ENCODE measurements at regions not wholly inside any gene's neighbourhood (a gene's known extent, or its start where the extent isn't known, plus 50 kb on each side); places are given as distances from the start of the nearest gene placed in this dataset.

- 0 out of 2 replicates have a peak, but pooled peaks cover 4% of the 10 kb centered on the region for H3K9me3 ChIP-seq (ENCODE audit: control insufficient read depth, insufficient read depth, low read length)
- H3K27me3 ChIP-seq (ENCODE audit: control insufficient read depth, insufficient read depth, low read length), result no peaks in the 10 kb centered on the region
- H3K4me3 ChIP-seq (ENCODE audit: low read depth, low read length), result no peak overlapping the region
- H3K4me1 ChIP-seq (ENCODE audit: control insufficient read depth, insufficient read depth, low read length), result no peaks in the 10 kb centered on the region
- H3K27ac ChIP-seq (ENCODE audit: low read depth, low read length), result no peak overlapping the region
- no peak overlapping the region for H3K9ac ChIP-seq (ENCODE audit: low read depth, low read length)
- H3K36me3 ChIP-seq (ENCODE audit: control insufficient read depth, insufficient read depth, low read length), result no peaks in the 10 kb centered on the region
These were observed 1898.9 kb downstream of the OLFM4 start for GRCh38 chr13:54927538-54927937.

GRCh38 chr13:54928071-54928470 lies 1899.5 kb downstream of the OLFM4 start:
- Histone ChIP-seq H3K27me3 (ENCODE audit: control insufficient read depth, insufficient read depth, low read length) (no peaks in the 10 kb centered on the region), H3K36me3 (ENCODE audit: control insufficient read depth, insufficient read depth, low read length) (no peaks in the 10 kb centered on the region), H3K4me1 (ENCODE audit: control insufficient read depth, insufficient read depth, low read length) (no peaks in the 10 kb centered on the region), H3K27ac (ENCODE audit: low read depth, low read length) (no peak overlapping the region), H3K9ac (ENCODE audit: low read depth, low read length) (no peak overlapping the region), H3K4me3 (ENCODE audit: low read depth, low read length) (no peak overlapping the region), H3K9me3 (ENCODE audit: control insufficient read depth, insufficient read depth, low read length) (0 out of 2 replicates have a peak, but pooled peaks cover 4% of the 10 kb centered on the region)

GRCh38 chr13:54934121-54934520 lies 1905.5 kb downstream of the OLFM4 start:
- Histone ChIP-seq H3K36me3 (ENCODE audit: control insufficient read depth, insufficient read depth, low read length) (no peaks in the 10 kb centered on the region), H3K4me1 (ENCODE audit: control insufficient read depth, insufficient read depth, low read length) (peaks cover 12% of the 10 kb centered on the region), H3K4me3 (ENCODE audit: low read depth, low read length) (no peak overlapping the region), H3K27me3 (ENCODE audit: control insufficient read depth, insufficient read depth, low read length) (no peaks in the 10 kb centered on the region), H3K9ac (ENCODE audit: low read depth, low read length) (no peak overlapping the region), H3K9me3 (ENCODE audit: control insufficient read depth, insufficient read depth, low read length) (no peaks in the 10 kb centered on the region), H3K27ac (ENCODE audit: low read depth, low read length) (no peak overlapping the region)

GRCh38 chr13:54945973-54946372 lies 1917.4 kb downstream of the OLFM4 start:
- Histone ChIP-seq H3K9ac (ENCODE audit: low read depth, low read length) (no peak overlapping the region), H3K27me3 (ENCODE audit: control insufficient read depth, insufficient read depth, low read length) (no peaks in the 10 kb centered on the region), H3K36me3 (ENCODE audit: control insufficient read depth, insufficient read depth, low read length) (no peaks in the 10 kb centered on the region), H3K9me3 (ENCODE audit: control insufficient read depth, insufficient read depth, low read length) (no peaks in the 10 kb centered on the region), H3K27ac (ENCODE audit: low read depth, low read length) (peak overlapping the region; percentile 59), H3K4me3 (ENCODE audit: low read depth, low read length) (no peak overlapping the region), H3K4me1 (ENCODE audit: control insufficient read depth, insufficient read depth, low read length) (peaks cover 27% of the 10 kb centered on the region)

GRCh38 chr13:54949735-54950134 lies 1921.1 kb downstream of the OLFM4 start:
- H3K27ac ChIP-seq (ENCODE audit: low read depth, low read length), result no peak overlapping the region
- H3K27me3 ChIP-seq (ENCODE audit: control insufficient read depth, insufficient read depth, low read length), result no peaks in the 10 kb centered on the region
- peaks cover 29% of the 10 kb centered on the region for H3K4me1 ChIP-seq (ENCODE audit: control insufficient read depth, insufficient read depth, low read length)
- no peak overlapping the region for H3K4me3 ChIP-seq (ENCODE audit: low read depth, low read length)
- no peaks in the 10 kb centered on the region for H3K36me3 ChIP-seq (ENCODE audit: control insufficient read depth, insufficient read depth, low read length)
- H3K9ac ChIP-seq (ENCODE audit: low read depth, low read length), result no peak overlapping the region
- H3K9me3 ChIP-seq (ENCODE audit: control insufficient read depth, insufficient read depth, low read length), result no peaks in the 10 kb centered on the region

GRCh38 chr13:54950546-54950945 lies 1921.9 kb downstream of the OLFM4 start:
- Histone ChIP-seq H3K27me3 (ENCODE audit: control insufficient read depth, insufficient read depth, low read length) (no peaks in the 10 kb centered on the region), H3K36me3 (ENCODE audit: control insufficient read depth, insufficient read depth, low read length) (no peaks in the 10 kb centered on the region), H3K4me1 (ENCODE audit: control insufficient read depth, insufficient read depth, low read length) (peaks cover 21% of the 10 kb centered on the region), H3K9me3 (ENCODE audit: control insufficient read depth, insufficient read depth, low read length) (no peaks in the 10 kb centered on the region), H3K9ac (ENCODE audit: low read depth, low read length) (no peak overlapping the region), H3K27ac (ENCODE audit: low read depth, low read length) (no peak overlapping the region), H3K4me3 (ENCODE audit: low read depth, low read length) (no peak overlapping the region)

GRCh38 chr13:54953786-54954185 lies 1925.2 kb downstream of the OLFM4 start:
- Histone ChIP-seq H3K4me1 (ENCODE audit: control insufficient read depth, insufficient read depth, low read length) (peaks cover 5% of the 10 kb centered on the region; the same call in 1 of the 2 replicates), H3K27me3 (ENCODE audit: control insufficient read depth, insufficient read depth, low read length) (no peaks in the 10 kb centered on the region), H3K4me3 (ENCODE audit: low read depth, low read length) (no peak overlapping the region), H3K9ac (ENCODE audit: low read depth, low read length) (no peak overlapping the region), H3K36me3 (ENCODE audit: control insufficient read depth, insufficient read depth, low read length) (no peaks in the 10 kb centered on the region), H3K9me3 (ENCODE audit: control insufficient read depth, insufficient read depth, low read length) (no peaks in the 10 kb centered on the region), H3K27ac (ENCODE audit: low read depth, low read length) (no peak overlapping the region)

- Histone ChIP-seq H3K27ac (ENCODE audit: low read depth, low read length) (no peak overlapping the region), H3K4me1 (ENCODE audit: control insufficient read depth, insufficient read depth, low read length) (peaks cover 3% of the 10 kb centered on the region; the same call in 1 of the 2 replicates), H3K9ac (ENCODE audit: low read depth, low read length) (no peak overlapping the region), H3K36me3 (ENCODE audit: control insufficient read depth, insufficient read depth, low read length) (no peaks in the 10 kb centered on the region), H3K4me3 (ENCODE audit: low read depth, low read length) (no peak overlapping the region), H3K27me3 (ENCODE audit: control insufficient read depth, insufficient read depth, low read length) (no peaks in the 10 kb centered on the region), H3K9me3 (ENCODE audit: control insufficient read depth, insufficient read depth, low read length) (no peaks in the 10 kb centered on the region; the same call in 1 of the 2 replicates)
These were observed 1930.2 kb downstream of the OLFM4 start for GRCh38 chr13:54958781-54959180.

- H3K36me3 ChIP-seq (ENCODE audit: control insufficient read depth, insufficient read depth, low read length), result no peaks in the 10 kb centered on the region
- H3K27me3 ChIP-seq (ENCODE audit: control insufficient read depth, insufficient read depth, low read length), result no peaks in the 10 kb centered on the region
- H3K27ac ChIP-seq (ENCODE audit: low read depth, low read length), result no peak overlapping the region
- no peak overlapping the region for H3K4me3 ChIP-seq (ENCODE audit: low read depth, low read length)
- H3K4me1 ChIP-seq (ENCODE audit: control insufficient read depth, insufficient read depth, low read length), result no peaks in the 10 kb centered on the region
- no peak overlapping the region for H3K9ac ChIP-seq (ENCODE audit: low read depth, low read length)
- no peaks in the 10 kb centered on the region; the same call in 1 of the 2 replicates for H3K9me3 ChIP-seq (ENCODE audit: control insufficient read depth, insufficient read depth, low read length)
These were observed 1937.3 kb downstream of the OLFM4 start for GRCh38 chr13:54965881-54966280.

- no peaks in the 10 kb centered on the region for H3K36me3 ChIP-seq (ENCODE audit: control insufficient read depth, insufficient read depth, low read length)
- no peak overlapping the region for H3K27ac ChIP-seq (ENCODE audit: low read depth, low read length)
- no peak overlapping the region for H3K4me3 ChIP-seq (ENCODE audit: low read depth, low read length)
- H3K9ac ChIP-seq (ENCODE audit: low read depth, low read length), result no peak overlapping the region
- no peaks in the 10 kb centered on the region for H3K4me1 ChIP-seq (ENCODE audit: control insufficient read depth, insufficient read depth, low read length)
- no peaks in the 10 kb centered on the region for H3K9me3 ChIP-seq (ENCODE audit: control insufficient read depth, insufficient read depth, low read length)
- H3K27me3 ChIP-seq (ENCODE audit: control insufficient read depth, insufficient read depth, low read length), result no peaks in the 10 kb centered on the region
These were observed 1944.2 kb downstream of the OLFM4 start for GRCh38 chr13:54972838-54973237.

GRCh38 chr13:54975676-54976075 lies 1947.1 kb downstream of the OLFM4 start:
- Histone ChIP-seq H3K9me3 (ENCODE audit: control insufficient read depth, insufficient read depth, low read length) (no peaks in the 10 kb centered on the region), H3K4me3 (ENCODE audit: low read depth, low read length) (no peak overlapping the region), H3K9ac (ENCODE audit: low read depth, low read length) (no peak overlapping the region), H3K27ac (ENCODE audit: low read depth, low read length) (peak overlapping the region; percentile 19), H3K27me3 (ENCODE audit: control insufficient read depth, insufficient read depth, low read length) (no peaks in the 10 kb centered on the region), H3K36me3 (ENCODE audit: control insufficient read depth, insufficient read depth, low read length) (no peaks in the 10 kb centered on the region), H3K4me1 (ENCODE audit: control insufficient read depth, insufficient read depth, low read length) (peaks cover 7% of the 10 kb centered on the region)

- H3K27ac ChIP-seq (ENCODE audit: low read depth, low read length), result no peak overlapping the region
- H3K9me3 ChIP-seq (ENCODE audit: control insufficient read depth, insufficient read depth, low read length), result no peaks in the 10 kb centered on the region
- no peaks in the 10 kb centered on the region for H3K36me3 ChIP-seq (ENCODE audit: control insufficient read depth, insufficient read depth, low read length)
- peaks cover 7% of the 10 kb centered on the region for H3K4me1 ChIP-seq (ENCODE audit: control insufficient read depth, insufficient read depth, low read length)
- H3K9ac ChIP-seq (ENCODE audit: low read depth, low read length), result no peak overlapping the region
- H3K27me3 ChIP-seq (ENCODE audit: control insufficient read depth, insufficient read depth, low read length), result no peaks in the 10 kb centered on the region
- H3K4me3 ChIP-seq (ENCODE audit: low read depth, low read length), result no peak overlapping the region
These were observed 1952.0 kb downstream of the OLFM4 start for GRCh38 chr13:54980651-54981050.
